Stimulated activated effector memory CD8-positive, alpha-beta T cell treated with anti-CD3 and anti-CD28 coated beads, Interleukin-12 subunit alpha, Interleukin-12 subunit beta, amount 100 ng/mL, for 72 hours (primary cell): ENCODE measurements at regions not wholly inside any gene's neighbourhood (a gene's known extent, or its start where the extent isn't known, plus 50 kb on each side); places are given as distances from the start of the nearest gene placed in this dataset.
"Not testable (repeated sequence)": the region's sequence is repeated elsewhere in the genome, so short reads cannot be mapped to it uniquely, and the experiment has no call there.

ENCODE experiments used
- ATAC-seq: fragments of 150-1000 bp; cut with Tn5 transposase; 2 replicates; pipeline ENCODE4 v1.10.0; 2021
- DNase-seq, 2 donors: peaks; one replicate each; pipeline ENCODE4 v3.0.0; 2021 to 2022; ENCODE audit warnings: low spot score in 2 of 2
- H3K27ac Mint-ChIP-seq: one replicate; pipeline ENCODE4 v1.8.0; 2022; ENCODE audit warnings: mild to moderate bottlenecking, mixed read lengths
- H3K36me3 Mint-ChIP-seq: one replicate; pipeline ENCODE4 v1.8.0; 2022; ENCODE audit warnings: mild to moderate bottlenecking, mixed read lengths
- H3K4me1 Mint-ChIP-seq: one replicate; pipeline ENCODE4 v1.8.0; 2022; ENCODE audit warnings: mixed read lengths
- H3K4me3 Mint-ChIP-seq: one replicate; pipeline ENCODE4 v1.8.0; 2022; ENCODE audit warnings: mild to moderate bottlenecking, mixed read lengths
- H3K9me3 Mint-ChIP-seq: one replicate; pipeline ENCODE4 v1.8.0; 2022; ENCODE audit warnings: mixed read lengths

DNA sequence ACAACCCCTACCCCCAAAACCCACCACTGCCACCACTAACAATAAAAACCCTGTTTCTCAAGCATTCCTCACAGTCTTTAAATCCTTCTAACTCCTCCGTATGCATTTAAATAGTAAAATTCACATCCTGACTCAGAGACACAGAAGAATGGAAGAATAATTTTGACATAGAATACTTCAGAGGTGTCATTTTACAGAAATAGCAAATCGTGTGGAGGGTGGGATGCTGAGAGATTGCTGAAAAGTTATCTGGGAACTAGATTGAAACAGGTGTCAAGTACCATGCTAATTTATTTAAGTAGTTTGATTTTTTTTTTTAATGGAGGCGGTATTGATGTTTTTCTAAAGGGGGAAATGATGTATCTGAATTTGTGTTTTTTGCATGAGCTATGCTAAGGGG lies 575.2 kb upstream of the TPK1 start:
- ATAC-seq (no peak), DNase-seq (no peak)
- Mint-ChIP-seq H3K4me1 (no peaks in the 10 kb centered on the region), H3K9me3 (peaks cover 6% of the 10 kb centered on the region), H3K27ac (no peak overlapping the region), H3K4me3 (no peak overlapping the region), H3K36me3 (no peaks in the 10 kb centered on the region)

DNA sequence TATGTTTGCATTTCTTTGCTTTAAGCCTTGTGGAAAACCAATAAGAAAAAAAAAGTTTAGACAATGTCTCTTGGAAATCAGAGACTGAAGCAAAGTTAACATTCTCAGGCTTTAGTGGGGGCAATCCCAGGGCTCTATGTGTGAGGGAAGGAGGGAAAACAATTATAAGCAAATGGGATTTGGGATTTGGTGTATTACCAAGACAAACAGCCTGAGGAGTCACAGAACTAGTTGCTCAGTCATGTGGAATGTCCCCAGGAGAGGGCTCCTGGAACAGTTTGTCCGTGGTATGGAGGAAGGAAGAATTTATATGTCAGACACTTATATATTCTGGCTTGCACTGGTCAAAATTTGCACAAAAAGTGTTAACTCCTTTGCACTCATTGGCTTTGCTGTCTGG lies 562.9 kb upstream of the TPK1 start:
- Mint-ChIP-seq H3K36me3 (no peaks in the 10 kb centered on the region), H3K27ac (no peak overlapping the region), H3K4me1 (no peaks in the 10 kb centered on the region), H3K9me3 (peaks cover 18% of the 10 kb centered on the region), H3K4me3 (no peak overlapping the region)
- DNase-seq (no peak), ATAC-seq (no peak)

DNA sequence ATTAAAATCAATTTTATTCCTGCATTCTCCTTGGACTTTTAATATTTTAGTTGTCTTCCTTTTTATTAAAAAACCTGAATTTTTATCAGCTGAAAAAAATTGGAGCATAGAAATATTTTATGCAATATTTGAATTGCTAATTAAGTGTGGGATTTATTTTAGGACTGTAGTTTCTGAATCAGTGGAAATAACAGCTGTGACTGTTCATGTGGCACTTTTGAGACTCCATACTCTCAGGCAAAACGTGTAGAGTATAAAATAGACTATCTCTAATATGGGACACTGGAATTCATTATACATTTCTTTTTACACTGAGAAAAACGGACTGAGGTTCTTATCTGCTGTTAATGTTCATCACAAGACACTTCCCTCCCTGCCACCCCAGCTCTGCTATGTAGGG lies 558.3 kb upstream of the TPK1 start:
- no peak for ATAC-seq

DNA sequence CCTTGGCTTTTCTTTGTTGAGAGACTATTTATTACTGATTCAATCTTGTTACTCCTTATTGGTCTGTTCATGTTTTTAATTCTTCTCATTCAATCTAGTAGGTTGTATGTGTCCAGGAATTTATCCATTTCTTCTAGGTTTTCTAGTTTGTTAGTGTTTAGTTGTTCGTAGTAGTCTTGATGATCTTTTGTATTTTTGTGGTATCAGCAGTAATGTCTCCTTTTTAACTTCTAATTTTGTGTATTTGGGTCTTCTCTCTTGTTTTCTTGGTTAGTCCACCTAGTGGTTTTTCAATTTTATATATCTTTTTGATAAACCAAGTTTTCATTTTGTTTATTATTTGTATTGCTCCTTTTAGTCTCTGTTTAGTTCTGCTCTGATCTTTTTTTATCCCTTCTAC lies 546.9 kb upstream of the TPK1 start:
- no peak overlapping the region for H3K27ac Mint-ChIP-seq
- no peak for DNase-seq
- no peaks in the 10 kb centered on the region for H3K4me1 Mint-ChIP-seq
- ATAC-seq, result no peak
- H3K4me3 Mint-ChIP-seq, result no peak overlapping the region
- no peaks in the 10 kb centered on the region for H3K36me3 Mint-ChIP-seq
- peaks cover 23% of the 10 kb centered on the region for H3K9me3 Mint-ChIP-seq

More for the DNA sequence above, 558.3 kb upstream of the TPK1 start:
- Mint-ChIP-seq H3K36me3 (no peaks in the 10 kb centered on the region), H3K4me3 (no peak overlapping the region), H3K27ac (no peak overlapping the region), H3K9me3 (peaks cover 10% of the 10 kb centered on the region), H3K4me1 (no peaks in the 10 kb centered on the region)
- DNase-seq, result no peak

DNA sequence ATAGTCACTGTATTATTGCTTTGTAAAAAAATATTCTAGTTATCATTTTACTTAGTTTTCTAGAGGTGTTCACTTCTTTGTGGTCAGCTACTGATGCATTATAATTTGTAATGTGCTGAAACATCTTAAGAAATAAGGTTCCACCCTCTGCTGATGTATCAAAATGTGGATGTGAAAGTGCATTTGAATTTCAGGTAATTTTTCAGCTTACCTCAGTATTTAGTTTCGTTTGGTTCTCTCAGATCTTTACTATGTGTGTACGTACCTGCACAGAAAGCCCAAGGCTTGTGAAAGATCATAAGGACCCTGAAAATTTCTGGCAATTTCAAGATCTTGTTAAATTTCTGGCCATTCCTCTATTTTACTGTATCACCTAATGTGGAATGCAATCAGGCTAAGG lies 542.3 kb upstream of the TPK1 start:
- Mint-ChIP-seq H3K4me3 (no peak overlapping the region), H3K9me3 (peaks cover 4% of the 10 kb centered on the region), H3K27ac (no peak overlapping the region), H3K4me1 (no peaks in the 10 kb centered on the region), H3K36me3 (no peaks in the 10 kb centered on the region)
- DNase-seq, result no peak
- ATAC-seq, result no peak

DNA sequence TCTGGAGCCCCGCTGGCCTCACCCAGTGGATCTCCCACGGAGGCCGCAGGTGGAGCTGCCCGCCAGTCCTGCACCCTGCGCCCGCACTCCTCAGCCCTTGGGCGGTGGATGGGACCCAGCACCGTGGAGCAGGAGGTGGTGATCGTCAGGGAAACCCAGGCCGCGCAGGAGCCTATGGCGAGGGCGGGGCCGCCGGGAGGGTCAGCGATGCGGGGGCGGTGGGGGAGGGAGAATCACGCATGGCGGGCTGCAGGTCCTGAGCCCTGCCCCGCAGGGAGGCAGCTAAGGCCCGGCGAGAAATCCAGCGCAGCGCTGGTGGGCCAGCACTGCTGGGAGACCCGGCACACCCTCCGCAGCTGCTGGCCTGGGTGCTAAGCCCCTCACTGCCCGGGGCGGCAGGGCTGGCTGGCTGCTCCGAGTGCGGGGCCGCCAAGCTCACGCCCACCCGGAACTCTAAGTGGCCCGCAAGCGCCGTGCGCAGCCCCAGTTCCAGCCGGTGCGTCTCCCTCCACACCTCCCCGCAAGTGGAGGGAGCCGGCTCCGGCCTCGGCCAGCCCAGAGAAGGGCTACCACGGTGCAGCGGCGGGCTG lies 524.8 kb upstream of the TPK1 start:
- no peak for ATAC-seq
- Mint-ChIP-seq H3K36me3 (no peaks in the 10 kb centered on the region), H3K27ac (no peak overlapping the region), H3K9me3 (peaks cover 14% of the 10 kb centered on the region), H3K4me1 (no peaks in the 10 kb centered on the region), H3K4me3 (no peak overlapping the region)
- DNase-seq, result no peak

DNA sequence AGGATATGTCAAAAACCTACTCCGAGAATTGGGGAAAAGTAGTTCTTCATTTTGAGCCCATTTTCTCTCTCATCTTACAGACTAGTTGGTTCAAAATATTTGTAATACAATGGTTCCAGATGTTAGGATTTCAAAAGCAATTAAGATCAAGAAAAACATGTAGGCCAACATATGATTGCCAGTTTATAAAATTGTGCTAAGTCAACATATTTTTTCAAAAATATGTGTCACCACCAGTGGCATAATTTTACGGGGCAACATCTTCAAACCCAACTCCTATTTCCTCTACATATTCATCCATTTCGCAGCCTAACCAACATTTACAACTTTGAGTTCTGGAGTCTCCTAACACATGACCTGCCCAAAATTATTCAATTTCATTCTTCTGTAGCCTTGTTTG lies 514.5 kb upstream of the TPK1 start:
- Mint-ChIP-seq H3K27ac (no peak overlapping the region), H3K9me3 (peaks cover 10% of the 10 kb centered on the region), H3K36me3 (no peaks in the 10 kb centered on the region), H3K4me3 (no peak overlapping the region), H3K4me1 (no peaks in the 10 kb centered on the region)
- ATAC-seq (no peak), DNase-seq (no peak)

DNA sequence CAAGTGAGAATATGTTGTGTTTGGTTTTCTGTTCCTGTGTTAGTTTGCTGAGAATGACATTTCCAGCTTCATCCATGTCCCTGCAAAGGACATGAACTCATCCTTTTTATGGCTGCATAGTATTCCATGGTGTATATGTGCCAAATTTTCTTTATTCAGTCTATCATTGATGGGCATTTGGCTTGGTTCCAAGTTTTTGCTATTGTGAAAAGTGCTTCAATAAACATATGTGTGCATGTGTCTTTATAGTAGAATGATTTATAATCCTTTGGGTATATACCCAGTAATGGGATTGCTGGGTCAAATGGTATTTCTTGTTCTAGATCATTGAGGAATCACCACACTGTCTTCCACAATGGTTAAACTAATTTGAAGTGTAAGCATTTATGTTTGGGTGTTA lies 513.6 kb upstream of the TPK1 start:
- DNase-seq, H3K9me3 Mint-ChIP-seq, ATAC-seq, H3K4me3 Mint-ChIP-seq, H3K36me3 Mint-ChIP-seq, H3K27ac Mint-ChIP-seq, H3K4me1 Mint-ChIP-seq: not testable (repeated sequence)

DNA sequence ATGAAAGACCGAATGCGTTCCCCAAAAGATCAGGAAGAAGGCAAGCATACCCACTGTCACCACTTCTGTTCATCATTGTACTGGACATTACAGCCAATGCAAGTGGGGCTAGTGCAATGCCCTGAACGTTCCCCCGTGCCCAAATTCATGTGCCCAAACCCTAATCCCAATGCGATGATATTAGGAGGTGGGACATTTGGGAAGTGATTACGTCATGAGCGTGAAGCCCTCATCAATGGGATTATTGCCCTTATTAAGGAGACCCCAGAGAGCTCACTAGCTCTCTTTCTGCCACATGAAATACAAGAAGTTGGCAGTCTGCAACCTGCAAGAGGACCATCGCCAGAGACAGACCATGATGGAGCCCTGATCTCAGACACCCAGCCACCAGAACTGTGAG lies 511.4 kb upstream of the TPK1 start:
- no peak overlapping the region for H3K4me3 Mint-ChIP-seq
- no peak for ATAC-seq
- DNase-seq, result no peak
- H3K9me3 Mint-ChIP-seq, result peaks cover 10% of the 10 kb centered on the region
- no peak overlapping the region for H3K27ac Mint-ChIP-seq
- H3K36me3 Mint-ChIP-seq, result no peaks in the 10 kb centered on the region
- H3K4me1 Mint-ChIP-seq, result no peaks in the 10 kb centered on the region

DNA sequence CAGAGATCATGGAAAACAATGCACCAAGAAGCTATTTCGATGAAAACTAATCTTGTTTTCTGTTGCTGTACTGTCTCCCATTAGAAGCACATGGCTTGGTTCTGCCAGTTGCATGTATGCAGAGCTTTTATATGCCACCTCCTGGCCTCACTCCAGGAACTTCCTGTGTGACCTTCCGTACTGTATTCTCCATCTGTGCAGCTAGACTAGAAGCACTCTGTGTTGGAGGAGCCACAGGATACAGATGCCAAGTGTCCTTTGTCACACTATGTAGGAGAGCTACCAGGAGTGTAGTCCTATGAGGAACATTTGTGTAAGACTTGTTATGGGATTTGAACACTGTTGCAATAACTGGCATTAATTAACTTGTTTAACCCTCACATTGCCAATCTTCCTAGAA lies 503.5 kb upstream of the TPK1 start:
- DNase-seq (no peak), ATAC-seq (no peak)
- Mint-ChIP-seq H3K9me3 (peaks cover 5% of the 10 kb centered on the region), H3K4me1 (no peaks in the 10 kb centered on the region), H3K36me3 (no peaks in the 10 kb centered on the region), H3K27ac (no peak overlapping the region), H3K4me3 (no peak overlapping the region)

DNA sequence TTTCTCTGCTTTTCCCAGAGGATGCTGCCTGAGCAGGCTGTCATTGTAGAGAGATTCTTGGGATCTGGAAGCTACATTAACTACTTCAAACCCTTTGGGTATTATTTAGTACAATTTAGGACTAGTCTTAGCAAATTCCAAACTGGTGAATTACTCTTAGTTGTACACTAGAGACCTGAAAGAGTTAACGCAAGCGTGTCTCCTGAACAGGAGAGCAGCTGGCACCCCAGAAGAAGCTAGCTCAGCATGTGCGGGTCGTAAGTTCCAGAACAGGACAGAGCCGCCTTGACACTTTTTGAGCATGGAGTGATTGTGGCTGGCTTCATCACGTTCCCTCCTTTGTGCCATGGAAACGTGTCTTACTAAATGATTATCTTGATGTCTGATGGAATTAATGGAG lies 495.7 kb upstream of the TPK1 start:
- H3K4me1 Mint-ChIP-seq, result no peaks in the 10 kb centered on the region
- DNase-seq (no peak), ATAC-seq (no peak)
- H3K9me3 Mint-ChIP-seq, result peaks cover 4% of the 10 kb centered on the region
- H3K4me3 Mint-ChIP-seq, result no peak overlapping the region
- no peak overlapping the region for H3K27ac Mint-ChIP-seq
- no peaks in the 10 kb centered on the region for H3K36me3 Mint-ChIP-seq

DNA sequence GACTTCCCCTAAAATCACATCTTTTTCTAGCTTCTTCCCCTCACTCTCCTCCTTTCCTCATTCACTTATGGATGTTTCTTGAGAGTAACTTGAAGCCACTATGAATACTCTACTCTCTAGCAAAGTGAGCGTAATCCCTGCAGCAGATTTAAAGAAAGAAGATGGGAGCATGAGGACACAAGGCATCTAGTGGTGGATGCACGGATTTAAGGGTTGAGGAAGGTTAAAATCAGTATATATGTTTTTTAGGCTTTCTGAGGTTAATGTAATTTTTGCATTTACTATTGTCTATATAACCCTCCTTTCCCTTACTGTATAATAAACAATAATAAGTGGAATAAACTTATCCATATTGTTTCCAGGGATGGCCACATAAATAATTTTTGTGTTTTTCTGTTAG lies 495.2 kb upstream of the TPK1 start:
- Mint-ChIP-seq H3K9me3 (peaks cover 4% of the 10 kb centered on the region), H3K4me1 (no peaks in the 10 kb centered on the region), H3K36me3 (no peaks in the 10 kb centered on the region), H3K27ac (no peak overlapping the region), H3K4me3 (no peak overlapping the region)
- DNase-seq (no peak), ATAC-seq (no peak)

DNA sequence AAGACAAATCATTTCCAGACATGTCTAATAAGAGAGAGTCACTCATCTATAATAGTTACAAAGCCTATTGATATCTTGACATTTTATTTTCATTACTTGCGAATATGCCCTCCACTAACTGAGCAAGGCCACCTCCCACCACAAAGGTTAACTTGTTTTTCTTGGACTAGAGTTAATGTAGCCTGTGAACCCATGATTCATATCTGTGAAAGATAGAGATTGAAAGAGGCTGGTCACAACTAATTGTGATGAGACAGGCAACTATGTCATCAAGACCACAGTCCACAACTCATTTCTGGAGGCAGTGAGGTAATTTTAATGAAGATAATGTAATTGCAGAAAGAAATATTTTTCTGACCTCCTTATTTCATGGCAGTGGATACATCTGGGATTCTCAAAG lies 491.8 kb upstream of the TPK1 start:
- Mint-ChIP-seq H3K27ac (no peak overlapping the region), H3K36me3 (no peaks in the 10 kb centered on the region), H3K9me3 (peaks cover 4% of the 10 kb centered on the region), H3K4me1 (no peaks in the 10 kb centered on the region), H3K4me3 (no peak overlapping the region)
- DNase-seq (no peak), ATAC-seq (no peak)

DNA sequence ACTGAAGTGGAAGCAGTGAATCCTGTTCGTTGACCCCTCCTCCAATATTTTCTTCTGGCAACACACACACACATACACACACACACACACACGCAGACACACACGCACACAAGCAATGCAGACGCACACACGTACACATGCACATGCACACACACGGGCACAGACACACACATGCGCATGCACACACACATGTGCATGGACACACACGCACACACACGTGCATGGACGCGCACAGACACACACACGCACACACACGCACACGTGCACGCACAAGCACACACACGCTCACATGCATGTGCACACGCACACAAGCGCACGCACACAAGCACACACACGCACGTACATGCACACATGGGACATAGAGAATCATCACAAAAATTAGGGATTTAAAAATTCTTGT lies 488.2 kb upstream of the TPK1 start:
- H3K27ac Mint-ChIP-seq, result no peak overlapping the region
- H3K9me3 Mint-ChIP-seq, result peaks cover 4% of the 10 kb centered on the region
- no peaks in the 10 kb centered on the region for H3K36me3 Mint-ChIP-seq
- ATAC-seq, result no peak
- DNase-seq, result no peak
- no peaks in the 10 kb centered on the region for H3K4me1 Mint-ChIP-seq
- no peak overlapping the region for H3K4me3 Mint-ChIP-seq

DNA sequence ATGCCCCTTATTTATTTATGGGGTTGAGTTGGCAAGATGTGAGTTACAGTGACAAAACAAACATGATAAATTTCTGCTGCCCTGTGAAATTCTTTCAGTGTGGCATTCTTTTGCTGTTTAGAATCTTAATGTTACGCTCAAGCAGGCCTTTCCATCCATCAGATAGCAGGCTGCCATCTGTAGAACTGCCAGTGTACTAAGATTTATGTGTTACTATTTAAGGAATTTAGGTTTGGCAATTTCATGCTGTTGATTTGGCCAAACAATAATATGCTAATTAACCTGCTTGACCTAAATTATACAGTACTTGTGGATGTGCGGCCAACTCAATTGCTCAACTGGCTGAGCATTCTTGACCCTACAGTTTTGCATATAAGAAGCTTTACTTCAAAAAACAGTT lies 477.7 kb upstream of the TPK1 start:
- no peaks in the 10 kb centered on the region for H3K36me3 Mint-ChIP-seq

DNA sequence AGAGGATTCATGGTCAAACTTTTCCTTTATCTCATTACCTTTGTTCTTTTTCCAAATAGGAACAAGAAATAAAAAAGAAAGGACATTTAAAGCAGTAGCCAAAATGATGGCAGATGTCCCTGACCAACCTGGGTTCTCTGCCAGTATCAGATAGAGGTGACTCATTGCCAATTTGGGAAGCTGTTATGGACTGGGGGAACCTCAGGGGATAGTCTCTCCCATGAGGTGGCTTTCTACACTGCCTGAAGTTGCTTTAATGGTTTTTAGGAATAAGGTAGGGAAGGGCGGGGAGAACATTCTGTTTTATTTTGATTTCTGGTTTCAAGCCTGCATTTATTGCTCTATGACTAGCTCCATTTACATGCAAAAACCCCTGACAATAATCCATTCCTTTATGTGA lies 457.9 kb upstream of the TPK1 start:
- no peak overlapping the region for H3K27ac Mint-ChIP-seq
- no peaks in the 10 kb centered on the region for H3K36me3 Mint-ChIP-seq
- no peak overlapping the region for H3K4me3 Mint-ChIP-seq
- DNase-seq, result no peak
- ATAC-seq, result no peak
- no peaks in the 10 kb centered on the region for H3K4me1 Mint-ChIP-seq
- peaks cover 12% of the 10 kb centered on the region for H3K9me3 Mint-ChIP-seq

More for the DNA sequence above, 477.7 kb upstream of the TPK1 start:
- peaks cover 8% of the 10 kb centered on the region for H3K9me3 Mint-ChIP-seq
- ATAC-seq (no peak), DNase-seq (no peak)
- H3K4me1 Mint-ChIP-seq, result no peaks in the 10 kb centered on the region
- no peak overlapping the region for H3K4me3 Mint-ChIP-seq
- no peak overlapping the region for H3K27ac Mint-ChIP-seq

DNA sequence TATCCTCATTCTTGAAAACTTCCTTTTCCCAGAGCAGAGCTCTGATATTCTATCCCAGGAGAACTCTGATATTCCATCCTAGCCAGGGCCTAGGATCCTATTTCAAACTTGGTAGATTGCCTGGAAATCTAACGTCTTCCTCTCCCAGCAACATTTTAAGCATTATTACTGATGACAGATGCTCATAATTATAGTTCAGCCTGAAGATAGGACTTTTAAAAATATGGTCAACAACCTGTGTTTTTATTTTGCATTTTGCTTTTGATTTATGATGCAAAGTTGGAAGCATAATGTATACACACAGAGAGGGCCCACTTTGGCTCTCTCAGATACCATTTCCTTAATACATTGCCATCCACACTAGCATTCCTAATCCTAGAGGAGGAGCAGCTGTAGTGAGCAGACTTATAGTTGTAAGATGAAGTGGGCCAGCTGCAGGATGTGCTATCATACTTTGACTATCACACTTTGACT lies 457.4 kb upstream of the TPK1 start:
- no peaks in the 10 kb centered on the region for H3K4me1 Mint-ChIP-seq
- H3K27ac Mint-ChIP-seq, result no peak overlapping the region
- ATAC-seq (no peak), DNase-seq (no peak)
- no peaks in the 10 kb centered on the region for H3K36me3 Mint-ChIP-seq
- H3K4me3 Mint-ChIP-seq, result no peak overlapping the region
- peaks cover 11% of the 10 kb centered on the region for H3K9me3 Mint-ChIP-seq
